Trophoblast cell (in vitro differentiated cells and primary cell): ENCODE measurements at regions not wholly inside any gene's neighbourhood (a gene's known extent, or its start where the extent isn't known, plus 50 kb on each side); places are given as distances from the start of the nearest gene placed in this dataset.

ENCODE experiments used
- DNase-seq, 2 donors: peaks; one replicate each; pipeline ENCODE4 v3.0.0-alpha.2; 2016
- H2AFZ ChIP-seq: 2 replicates; pipeline ENCODE4 v1.6.1; 2013; ENCODE audit warnings: low read length, moderate library complexity, mild to moderate bottlenecking; ENCODE audit not compliant: insufficient read depth, poor library complexity
- H2AK5ac ChIP-seq: 2 replicates; pipeline ENCODE4 v1.6.1; 2013; ENCODE audit warnings: mild to moderate bottlenecking, low read length
- H2BK120ac ChIP-seq: 2 replicates; pipeline ENCODE4 v1.6.1; 2013; ENCODE audit warnings: low read length, mild to moderate bottlenecking, moderate library complexity; ENCODE audit not compliant: insufficient read depth, poor library complexity
- H2BK12ac ChIP-seq: 2 replicates; pipeline ENCODE4 v1.6.1; 2013; ENCODE audit warnings: mild to moderate bottlenecking, low read length, moderate library complexity
- H2BK5ac ChIP-seq: 2 replicates; pipeline ENCODE4 v1.6.1; 2013; ENCODE audit warnings: low read length, low read depth, moderate library complexity, mild to moderate bottlenecking; ENCODE audit not compliant: poor library complexity
- H3K14ac ChIP-seq: 2 replicates; pipeline ENCODE4 v1.6.1; 2013; ENCODE audit warnings: mild to moderate bottlenecking, low read length
- H3K18ac ChIP-seq: 2 replicates; pipeline ENCODE4 v1.6.1; 2013; ENCODE audit warnings: mild to moderate bottlenecking, low read length
- H3K23ac ChIP-seq: 2 replicates; pipeline ENCODE4 v1.6.1; 2013; ENCODE audit warnings: low read length
- H3K27ac ChIP-seq: 2 replicates; pipeline ENCODE4 v1.5.1; 2013; ENCODE audit warnings: low read depth, mild to moderate bottlenecking, inconsistent platforms, low read length, moderate library complexity
- H3K27me3 ChIP-seq: 2 replicates; pipeline ENCODE4 v1.6.1; 2013; ENCODE audit warnings: inconsistent platforms, mild to moderate bottlenecking, low read length, moderate library complexity; ENCODE audit not compliant: insufficient read depth
- H3K36me3 ChIP-seq, 2 experiments: 1 replicate in 1 of 2; 2 replicates in 1 of 2; pipeline ENCODE4 v1.6.1; 2013; ENCODE audit warnings: low read length in 2 of 2, mild to moderate bottlenecking in 2 of 2, moderate library complexity in 1 of 2; ENCODE audit not compliant: insufficient read depth in 2 of 2, control insufficient read depth in 1 of 2
- H3K4ac ChIP-seq: 2 replicates; pipeline ENCODE4 v1.6.1; 2013; ENCODE audit warnings: low read depth, mild to moderate bottlenecking, low read length, moderate library complexity
- H3K4me1 ChIP-seq, 2 experiments: 1 replicate in 1 of 2; 2 replicates in 1 of 2; pipeline ENCODE4 v1.6.1; 2013; ENCODE audit warnings: low read length in 2 of 2, mild to moderate bottlenecking in 2 of 2, moderate library complexity in 1 of 2; ENCODE audit not compliant: insufficient read depth in 2 of 2, control insufficient read depth in 1 of 2
- H3K4me2 ChIP-seq: 2 replicates; pipeline ENCODE4 v1.6.1; 2013; ENCODE audit warnings: inconsistent platforms, mild to moderate bottlenecking, low read length, moderate library complexity
- H3K4me3 ChIP-seq: 2 replicates; pipeline ENCODE4 v1.5.1; 2013; ENCODE audit warnings: mild to moderate bottlenecking, low read depth, low read length, inconsistent platforms
- H3K79me1 ChIP-seq: one replicate; pipeline ENCODE4 v1.6.1; 2013; ENCODE audit warnings: low read length
- H3K79me2 ChIP-seq: 2 replicates; pipeline ENCODE4 v1.6.1; 2013; ENCODE audit warnings: low read length, mild to moderate bottlenecking; ENCODE audit not compliant: control insufficient read depth, insufficient read depth, poor library complexity
- H3K9ac ChIP-seq: 2 replicates; pipeline ENCODE4 v1.6.1; 2013; ENCODE audit warnings: mild to moderate bottlenecking, low read length
- H3K9me3 ChIP-seq: 2 replicates; pipeline ENCODE4 v1.6.1; 2013; ENCODE audit warnings: low read depth, mild to moderate bottlenecking, control low read depth, inconsistent platforms, low read length; ENCODE audit not compliant: insufficient read depth
- H4K12ac ChIP-seq: 2 replicates; pipeline ENCODE4 v1.6.1; 2013; ENCODE audit warnings: low read depth, mild to moderate bottlenecking, low read length, moderate library complexity
- H4K8ac ChIP-seq: 2 replicates; pipeline ENCODE4 v1.6.1; 2013; ENCODE audit warnings: low read depth, mild to moderate bottlenecking, low read length, moderate library complexity
- H4K91ac ChIP-seq: one replicate; pipeline ENCODE4 v1.6.1; 2013; ENCODE audit warnings: low read depth, mild to moderate bottlenecking, low read length, moderate library complexity
- WGBS: extraction: QIAGEN DNeasy Blood & Tissue Kit; methylation state at CpG from one replicate; pipeline ENCODE4 v1.1.7; 2013; ENCODE audit warnings: missing lambda C conversion rate; ENCODE audit not compliant: insufficient read length, insufficient coverage; ENCODE audit errors: extremely low coverage; 5-methylcytosine and 5-hydroxymethylcytosine counted together

- Histone ChIP-seq H3K4me2 (no peak overlapping the region), H3K79me1 (no peaks in the 10 kb centered on the region), H3K27me3 (no peaks in the 10 kb centered on the region), H2AK5ac (no peak overlapping the region), H3K4me1 (no peaks in the 10 kb centered on the region), H3K36me3 (no peaks in the 10 kb centered on the region), H4K12ac (no peak overlapping the region), H4K91ac (no peak overlapping the region), H3K4ac (no peak overlapping the region), H3K4me3 (no peak overlapping the region), H3K14ac (no peak overlapping the region), H3K18ac (no peak overlapping the region), H3K27ac (no peak overlapping the region), H2BK12ac (no peak overlapping the region), H3K79me2 (no peaks in the 10 kb centered on the region), H2BK5ac (no peak overlapping the region), H3K23ac (no peak overlapping the region), H2AFZ (no peak overlapping the region), H4K8ac (no peak overlapping the region), H3K9me3 (no peaks in the 10 kb centered on the region), H3K9ac (no peak overlapping the region), H2BK120ac (no peak overlapping the region)
- no peak for DNase-seq
- no CpG with 5 or more reads among the region's 2 CpGs for WGBS
Observed at GRCh38 chr4:126859872-126860271, 772.9 kb upstream of the INTU start.

DNA sequence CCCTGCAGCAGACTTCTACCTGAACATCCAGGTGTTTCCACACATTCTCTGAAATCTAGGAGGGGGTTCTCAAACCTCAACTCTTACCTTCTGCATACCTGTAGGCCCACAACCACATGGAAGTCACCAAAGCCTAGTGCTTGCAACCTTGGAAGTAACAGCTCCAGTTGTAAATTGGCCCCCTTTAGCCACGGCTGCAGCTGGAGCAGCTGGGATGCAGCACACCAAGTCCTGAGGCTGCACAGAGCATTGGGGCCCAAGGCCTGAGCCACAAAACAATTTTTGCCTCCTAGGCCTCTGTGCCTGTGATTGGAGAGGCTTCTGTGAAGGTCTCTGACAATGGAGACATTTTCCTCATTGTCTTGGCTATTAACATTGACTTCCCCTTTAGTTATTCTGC lies 772.4 kb upstream of the INTU start:
- Histone ChIP-seq H3K79me1 (no peaks in the 10 kb centered on the region), H2BK120ac (no peak overlapping the region), H4K12ac (no peak overlapping the region), H3K14ac (no peak overlapping the region), H2BK12ac (no peak overlapping the region), H3K18ac (no peak overlapping the region), H2AK5ac (no peak overlapping the region), H3K36me3 (no peaks in the 10 kb centered on the region), H3K4me2 (no peak overlapping the region), H4K8ac (no peak overlapping the region), H3K27ac (no peak overlapping the region), H3K4me1 (no peaks in the 10 kb centered on the region), H3K79me2 (no peaks in the 10 kb centered on the region), H3K27me3 (no peaks in the 10 kb centered on the region), H3K4me3 (no peak overlapping the region), H3K23ac (no peak overlapping the region), H3K9me3 (no peaks in the 10 kb centered on the region), H2AFZ (no peak overlapping the region), H2BK5ac (no peak overlapping the region), H3K9ac (no peak overlapping the region), H4K91ac (no peak overlapping the region), H3K4ac (no peak overlapping the region)
- DNase-seq = no peak
- no CpG with 5 or more reads among the region's 1 CpG for WGBS

GRCh38 chr4:126869967-126870366 lies 762.8 kb upstream of the INTU start:
- Histone ChIP-seq H2BK120ac (no peak overlapping the region), H2AFZ (no peak overlapping the region), H3K27me3 (no peaks in the 10 kb centered on the region), H3K36me3 (no peaks in the 10 kb centered on the region), H3K9me3 (peaks cover 2% of the 10 kb centered on the region), H2BK12ac (no peak overlapping the region), H3K14ac (no peak overlapping the region), H3K27ac (no peak overlapping the region), H3K9ac (no peak overlapping the region), H3K4ac (no peak overlapping the region), H3K79me1 (no peaks in the 10 kb centered on the region), H3K79me2 (no peaks in the 10 kb centered on the region), H4K91ac (no peak overlapping the region), H2BK5ac (no peak overlapping the region), H3K4me2 (no peak overlapping the region), H3K4me3 (no peak overlapping the region), H3K4me1 (no peaks in the 10 kb centered on the region), H2AK5ac (no peak overlapping the region), H3K23ac (no peak overlapping the region), H4K12ac (no peak overlapping the region), H4K8ac (no peak overlapping the region), H3K18ac (no peak overlapping the region)
- DNase-seq = no peak
- no CpG with 5 or more reads among the region's 2 CpGs for WGBS

GRCh38 chr4:126871810-126872209 lies 760.9 kb upstream of the INTU start:
- Histone ChIP-seq H3K4me3 (no peak overlapping the region), H3K27ac (no peak overlapping the region), H4K91ac (no peak overlapping the region), H3K79me1 (no peaks in the 10 kb centered on the region), H3K14ac (no peak overlapping the region), H3K36me3 (no peaks in the 10 kb centered on the region), H3K79me2 (no peaks in the 10 kb centered on the region), H2AFZ (no peak overlapping the region), H3K27me3 (no peaks in the 10 kb centered on the region), H2BK120ac (no peak overlapping the region), H3K23ac (no peak overlapping the region), H2BK5ac (no peak overlapping the region), H3K4ac (no peak overlapping the region), H4K8ac (no peak overlapping the region), H2AK5ac (no peak overlapping the region), H4K12ac (no peak overlapping the region), H3K9ac (no peak overlapping the region), H2BK12ac (no peak overlapping the region), H3K18ac (no peak overlapping the region), H3K4me1 (no peaks in the 10 kb centered on the region), H3K4me2 (no peak overlapping the region), H3K9me3 (peaks cover 2% of the 10 kb centered on the region)
- DNase-seq = no peak

- H3K79me1 ChIP-seq = no peaks in the 10 kb centered on the region
- DNase-seq = no peak
- no peak overlapping the region for H3K4me3 ChIP-seq
- no peaks in the 10 kb centered on the region for H3K4me1 ChIP-seq
- H3K27ac ChIP-seq = no peak overlapping the region
- no peak overlapping the region for H3K23ac ChIP-seq
- no peak overlapping the region for H3K14ac ChIP-seq
- no peaks in the 10 kb centered on the region for H3K36me3 ChIP-seq
- H3K4me2 ChIP-seq = no peak overlapping the region
- H2BK5ac ChIP-seq = no peak overlapping the region
- H3K79me2 ChIP-seq = no peaks in the 10 kb centered on the region
- no peak overlapping the region for H2AK5ac ChIP-seq
- no peak overlapping the region for H4K91ac ChIP-seq
- no peaks in the 10 kb centered on the region for H3K27me3 ChIP-seq
- no peak overlapping the region for H3K9ac ChIP-seq
- H2BK12ac ChIP-seq = no peak overlapping the region
- peaks cover 2% of the 10 kb centered on the region for H3K9me3 ChIP-seq
- no peak overlapping the region for H4K12ac ChIP-seq
- no peak overlapping the region for H3K4ac ChIP-seq
- no peak overlapping the region for H3K18ac ChIP-seq
- no peak overlapping the region for H4K8ac ChIP-seq
- no peak overlapping the region for H2BK120ac ChIP-seq
- no CpG with 5 or more reads among the region's 19 CpGs for WGBS
- no peak overlapping the region for H2AFZ ChIP-seq
Observed at GRCh38 chr4:126874533-126874932, 758.2 kb upstream of the INTU start.
